ENCODE measurements at regions not wholly inside any gene's neighbourhood (a gene's known extent, or its start where the extent isn't known, plus 50 kb on each side); places are given as distances from the start of the nearest gene placed in this dataset.

DNA sequence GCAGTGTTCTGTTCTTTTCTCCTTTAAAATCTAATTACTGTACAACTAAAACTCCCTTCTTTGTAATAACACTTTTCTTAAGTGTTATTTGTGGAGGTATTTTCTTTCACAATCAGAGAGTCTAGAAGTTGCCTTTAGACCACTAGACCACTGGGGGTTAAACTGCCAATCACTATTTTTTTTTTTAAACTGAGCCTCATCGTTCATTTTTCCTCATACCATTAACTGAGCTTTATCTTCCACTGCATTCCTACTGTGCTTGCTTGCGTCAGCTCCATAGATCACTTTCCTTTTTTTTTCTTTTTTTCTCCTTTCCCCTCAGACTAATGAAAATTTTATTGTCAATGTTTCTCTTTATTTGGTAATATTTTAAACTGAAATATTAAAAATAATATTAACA lies 310.6 kb downstream of the PDHA2 start:
- Histone ChIP-seq H3K9ac (ENCODE audit: low read depth, low read length) (no peak overlapping the region), H3K27me3 (ENCODE audit: control insufficient read depth, insufficient read depth, low read length) (no peaks in the 10 kb centered on the region), H3K9me3 (ENCODE audit: control insufficient read depth, insufficient read depth, low read length) (no peaks in the 10 kb centered on the region), H3K4me3 (ENCODE audit: low read depth, low read length) (no peak overlapping the region), H3K4me1 (ENCODE audit: control insufficient read depth, insufficient read depth, low read length) (no peaks in the 10 kb centered on the region), H3K36me3 (ENCODE audit: control insufficient read depth, insufficient read depth, low read length) (no peaks in the 10 kb centered on the region)

- Histone ChIP-seq H3K4me3 (ENCODE audit: low read depth, low read length) (no peak overlapping the region), H3K9ac (ENCODE audit: low read depth, low read length) (no peak overlapping the region), H3K36me3 (ENCODE audit: control insufficient read depth, insufficient read depth, low read length) (no peaks in the 10 kb centered on the region), H3K4me1 (ENCODE audit: control insufficient read depth, insufficient read depth, low read length) (no peaks in the 10 kb centered on the region), H3K9me3 (ENCODE audit: control insufficient read depth, insufficient read depth, low read length) (no peaks in the 10 kb centered on the region), H3K27me3 (ENCODE audit: control insufficient read depth, insufficient read depth, low read length) (no peaks in the 10 kb centered on the region)
Measured at GRCh38 chr4:96152824-96153223, 312.9 kb downstream of the PDHA2 start.

DNA sequence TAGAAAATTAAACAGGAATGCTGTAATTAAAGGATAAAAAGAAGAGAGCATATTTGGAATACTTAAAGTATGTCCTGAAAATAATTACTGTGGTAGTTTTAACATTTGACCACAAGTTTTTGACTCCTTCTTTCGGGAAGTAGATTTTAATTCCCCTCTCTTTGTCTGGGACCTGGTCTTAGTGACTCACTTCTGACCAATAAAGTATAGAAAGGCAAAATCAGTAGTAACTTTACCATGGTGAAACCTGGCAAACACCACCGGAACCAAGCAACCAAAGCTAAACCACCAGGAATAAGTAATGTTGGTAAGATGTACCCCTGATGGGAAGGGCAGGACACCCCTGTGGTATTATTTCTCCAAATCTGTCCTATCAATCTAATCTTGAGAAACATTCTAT lies 314.8 kb downstream of the PDHA2 start:
- Histone ChIP-seq H3K9ac (ENCODE audit: low read depth, low read length) (no peak overlapping the region), H3K4me3 (ENCODE audit: low read depth, low read length) (no peak overlapping the region), H3K4me1 (ENCODE audit: control insufficient read depth, insufficient read depth, low read length) (no peaks in the 10 kb centered on the region), H3K9me3 (ENCODE audit: control insufficient read depth, insufficient read depth, low read length) (no peaks in the 10 kb centered on the region), H3K27me3 (ENCODE audit: control insufficient read depth, insufficient read depth, low read length) (no peaks in the 10 kb centered on the region), H3K36me3 (ENCODE audit: control insufficient read depth, insufficient read depth, low read length) (no peaks in the 10 kb centered on the region)

GRCh38 chr4:96162636-96163035 lies 322.7 kb downstream of the PDHA2 start:
- H3K9ac ChIP-seq (ENCODE audit: low read depth, low read length), result no peak overlapping the region
- no peak overlapping the region for H3K4me3 ChIP-seq (ENCODE audit: low read depth, low read length)
- H3K9me3 ChIP-seq (ENCODE audit: control insufficient read depth, insufficient read depth, low read length), result no peaks in the 10 kb centered on the region
- no peaks in the 10 kb centered on the region for H3K4me1 ChIP-seq (ENCODE audit: control insufficient read depth, insufficient read depth, low read length)
- H3K27me3 ChIP-seq (ENCODE audit: control insufficient read depth, insufficient read depth, low read length), result no peaks in the 10 kb centered on the region
- H3K36me3 ChIP-seq (ENCODE audit: control insufficient read depth, insufficient read depth, low read length), result no peaks in the 10 kb centered on the region

- H3K36me3 ChIP-seq (ENCODE audit: control insufficient read depth, insufficient read depth, low read length), result no peaks in the 10 kb centered on the region
- H3K9ac ChIP-seq (ENCODE audit: low read depth, low read length), result no peak overlapping the region
- H3K27me3 ChIP-seq (ENCODE audit: control insufficient read depth, insufficient read depth, low read length), result no peaks in the 10 kb centered on the region
- no peaks in the 10 kb centered on the region for H3K9me3 ChIP-seq (ENCODE audit: control insufficient read depth, insufficient read depth, low read length)
- H3K4me3 ChIP-seq (ENCODE audit: low read depth, low read length), result no peak overlapping the region
- H3K4me1 ChIP-seq (ENCODE audit: control insufficient read depth, insufficient read depth, low read length), result no peaks in the 10 kb centered on the region
Measured at GRCh38 chr4:96164814-96165351, 325.0 kb downstream of the PDHA2 start.

- H3K36me3 ChIP-seq (ENCODE audit: control insufficient read depth, insufficient read depth, low read length), result no peaks in the 10 kb centered on the region
Measured at GRCh38 chr4:96166806-96167205, 326.9 kb downstream of the PDHA2 start.

GRCh38 chr4:96170198-96170597 lies 330.3 kb downstream of the PDHA2 start:
- Histone ChIP-seq H3K4me1 (ENCODE audit: control insufficient read depth, insufficient read depth, low read length) (no peaks in the 10 kb centered on the region), H3K9ac (ENCODE audit: low read depth, low read length) (no peak overlapping the region), H3K36me3 (ENCODE audit: control insufficient read depth, insufficient read depth, low read length) (no peaks in the 10 kb centered on the region), H3K4me3 (ENCODE audit: low read depth, low read length) (no peak overlapping the region), H3K27me3 (ENCODE audit: control insufficient read depth, insufficient read depth, low read length) (no peaks in the 10 kb centered on the region), H3K9me3 (ENCODE audit: control insufficient read depth, insufficient read depth, low read length) (no peaks in the 10 kb centered on the region)

More at GRCh38 chr4:96166806-96167205, 326.9 kb downstream of the PDHA2 start:
- no peak overlapping the region for H3K4me3 ChIP-seq (ENCODE audit: low read depth, low read length)
- no peak overlapping the region for H3K9ac ChIP-seq (ENCODE audit: low read depth, low read length)
- H3K27me3 ChIP-seq (ENCODE audit: control insufficient read depth, insufficient read depth, low read length), result no peaks in the 10 kb centered on the region
- H3K4me1 ChIP-seq (ENCODE audit: control insufficient read depth, insufficient read depth, low read length), result no peaks in the 10 kb centered on the region
- no peaks in the 10 kb centered on the region for H3K9me3 ChIP-seq (ENCODE audit: control insufficient read depth, insufficient read depth, low read length)

- Histone ChIP-seq H3K27me3 (ENCODE audit: control insufficient read depth, insufficient read depth, low read length) (no peaks in the 10 kb centered on the region), H3K9me3 (ENCODE audit: control insufficient read depth, insufficient read depth, low read length) (no peaks in the 10 kb centered on the region), H3K9ac (ENCODE audit: low read depth, low read length) (no peak overlapping the region), H3K36me3 (ENCODE audit: control insufficient read depth, insufficient read depth, low read length) (no peaks in the 10 kb centered on the region), H3K4me1 (ENCODE audit: control insufficient read depth, insufficient read depth, low read length) (no peaks in the 10 kb centered on the region), H3K4me3 (ENCODE audit: low read depth, low read length) (no peak overlapping the region)
Measured at GRCh38 chr4:96173756-96174155, 333.9 kb downstream of the PDHA2 start.

DNA sequence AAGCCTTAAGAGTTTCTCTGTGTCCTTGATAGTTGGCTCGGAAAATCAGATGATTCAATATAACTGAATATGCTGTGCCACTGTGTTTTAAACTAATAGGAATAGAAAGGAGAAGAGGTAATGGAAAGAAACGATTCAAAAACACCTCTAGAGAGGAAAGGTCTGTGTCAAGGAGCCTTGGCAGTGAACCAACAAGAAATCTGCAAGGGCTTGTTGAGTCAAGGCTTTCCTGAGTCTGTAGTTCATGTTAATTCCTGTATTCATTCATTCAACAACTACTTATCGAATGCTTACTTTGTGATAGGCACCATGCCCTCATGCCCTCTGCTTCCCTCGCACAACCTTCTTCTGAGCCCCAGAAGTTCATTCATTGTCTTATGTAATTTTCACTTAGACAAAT lies 336.0 kb downstream of the PDHA2 start:
- Histone ChIP-seq H3K27me3 (ENCODE audit: control insufficient read depth, insufficient read depth, low read length) (no peaks in the 10 kb centered on the region), H3K4me1 (ENCODE audit: control insufficient read depth, insufficient read depth, low read length) (no peaks in the 10 kb centered on the region), H3K4me3 (ENCODE audit: low read depth, low read length) (no peak overlapping the region), H3K36me3 (ENCODE audit: control insufficient read depth, insufficient read depth, low read length) (no peaks in the 10 kb centered on the region), H3K9me3 (ENCODE audit: control insufficient read depth, insufficient read depth, low read length) (no peaks in the 10 kb centered on the region), H3K9ac (ENCODE audit: low read depth, low read length) (no peak overlapping the region)

GRCh38 chr4:96183611-96184010 lies 343.7 kb downstream of the PDHA2 start:
- Histone ChIP-seq H3K9me3 (ENCODE audit: control insufficient read depth, insufficient read depth, low read length) (no peaks in the 10 kb centered on the region), H3K4me1 (ENCODE audit: control insufficient read depth, insufficient read depth, low read length) (no peaks in the 10 kb centered on the region), H3K4me3 (ENCODE audit: low read depth, low read length) (no peak overlapping the region), H3K27me3 (ENCODE audit: control insufficient read depth, insufficient read depth, low read length) (no peaks in the 10 kb centered on the region), H3K9ac (ENCODE audit: low read depth, low read length) (no peak overlapping the region), H3K36me3 (ENCODE audit: control insufficient read depth, insufficient read depth, low read length) (no peaks in the 10 kb centered on the region)

GRCh38 chr4:96186593-96186992 lies 346.7 kb downstream of the PDHA2 start:
- no peaks in the 10 kb centered on the region for H3K27me3 ChIP-seq (ENCODE audit: control insufficient read depth, insufficient read depth, low read length)
- H3K9ac ChIP-seq (ENCODE audit: low read depth, low read length), result no peak overlapping the region

GRCh38 chr4:96189761-96190160 lies 349.9 kb downstream of the PDHA2 start:
- Histone ChIP-seq H3K4me3 (ENCODE audit: low read depth, low read length) (no peak overlapping the region), H3K36me3 (ENCODE audit: control insufficient read depth, insufficient read depth, low read length) (no peaks in the 10 kb centered on the region), H3K9ac (ENCODE audit: low read depth, low read length) (no peak overlapping the region), H3K27me3 (ENCODE audit: control insufficient read depth, insufficient read depth, low read length) (no peaks in the 10 kb centered on the region), H3K9me3 (ENCODE audit: control insufficient read depth, insufficient read depth, low read length) (no peaks in the 10 kb centered on the region), H3K4me1 (ENCODE audit: control insufficient read depth, insufficient read depth, low read length) (no peaks in the 10 kb centered on the region)

More at GRCh38 chr4:96186593-96186992, 346.7 kb downstream of the PDHA2 start:
- H3K4me1 ChIP-seq (ENCODE audit: control insufficient read depth, insufficient read depth, low read length), result no peaks in the 10 kb centered on the region
- no peaks in the 10 kb centered on the region for H3K9me3 ChIP-seq (ENCODE audit: control insufficient read depth, insufficient read depth, low read length)
- H3K36me3 ChIP-seq (ENCODE audit: control insufficient read depth, insufficient read depth, low read length), result no peaks in the 10 kb centered on the region
- no peak overlapping the region for H3K4me3 ChIP-seq (ENCODE audit: low read depth, low read length)
